SK-N-DZ (cell line): ENCODE measurements at regions not wholly inside any gene's neighbourhood (a gene's known extent, or its start where the extent isn't known, plus 50 kb on each side); places are given as distances from the start of the nearest gene placed in this dataset.
"Not testable (repeated sequence)": the region's sequence is repeated elsewhere in the genome, so short reads cannot be mapped to it uniquely, and the experiment has no call there.

ENCODE experiments used
- DNase-seq: peaks from one replicate; pipeline ENCODE4 v3.0.0-alpha.2; 2015; ENCODE audit warnings: low spot score

DNA sequence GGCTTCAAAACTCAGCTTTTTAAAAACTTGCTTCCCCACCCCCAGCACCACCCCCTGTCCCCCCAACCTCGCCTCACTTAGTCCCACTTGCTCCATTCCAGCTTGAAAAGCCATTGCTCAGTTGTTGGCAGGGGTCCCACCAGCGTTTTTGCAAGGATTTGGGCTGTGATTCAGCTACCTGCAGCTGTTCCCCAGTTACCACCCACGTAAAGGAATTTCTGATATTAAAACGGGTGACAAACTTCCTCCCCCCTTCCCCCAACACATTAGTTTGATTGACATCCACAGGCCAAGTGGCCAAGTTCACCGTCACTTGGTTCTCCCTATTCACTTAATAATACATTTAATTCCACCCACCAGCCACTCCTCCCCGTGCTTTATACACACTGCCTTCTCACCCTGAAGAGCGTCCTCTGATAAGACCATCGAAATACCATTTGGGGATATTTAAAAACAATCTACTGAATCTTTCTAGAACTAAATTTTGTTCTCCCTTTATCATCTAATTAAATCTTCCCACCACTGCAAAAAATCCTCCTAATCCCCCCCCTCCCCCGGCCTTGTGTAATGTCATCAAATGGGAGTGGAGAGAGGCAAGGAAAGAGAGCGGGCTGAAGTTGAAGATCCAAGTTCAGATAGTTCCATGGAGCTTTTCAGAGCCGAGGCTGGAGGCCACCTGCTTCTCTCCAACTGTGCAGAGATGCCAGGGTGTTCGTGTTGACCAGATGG is 55.1 kb downstream of the SOX9 start:
- DNase-seq, result peak; percentile 16

DNA sequence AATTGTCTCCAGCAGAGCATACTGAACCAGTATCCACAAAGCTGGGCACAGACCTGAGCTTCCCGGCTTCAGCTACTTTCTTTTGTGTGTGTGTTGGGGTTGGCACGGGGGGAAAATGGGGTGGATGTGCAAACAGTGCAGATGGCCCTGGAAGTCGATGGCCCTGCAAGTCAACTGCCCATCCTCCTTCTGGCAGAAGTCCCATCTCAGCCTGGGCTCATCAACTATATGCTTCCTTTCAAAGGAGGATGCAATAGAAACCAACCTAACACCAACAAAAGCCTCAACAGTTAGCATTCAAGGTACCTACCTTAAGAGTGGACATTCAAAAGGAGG is 55.7 kb downstream of the SOX9 start:
- DNase-seq, result no peak

DNA sequence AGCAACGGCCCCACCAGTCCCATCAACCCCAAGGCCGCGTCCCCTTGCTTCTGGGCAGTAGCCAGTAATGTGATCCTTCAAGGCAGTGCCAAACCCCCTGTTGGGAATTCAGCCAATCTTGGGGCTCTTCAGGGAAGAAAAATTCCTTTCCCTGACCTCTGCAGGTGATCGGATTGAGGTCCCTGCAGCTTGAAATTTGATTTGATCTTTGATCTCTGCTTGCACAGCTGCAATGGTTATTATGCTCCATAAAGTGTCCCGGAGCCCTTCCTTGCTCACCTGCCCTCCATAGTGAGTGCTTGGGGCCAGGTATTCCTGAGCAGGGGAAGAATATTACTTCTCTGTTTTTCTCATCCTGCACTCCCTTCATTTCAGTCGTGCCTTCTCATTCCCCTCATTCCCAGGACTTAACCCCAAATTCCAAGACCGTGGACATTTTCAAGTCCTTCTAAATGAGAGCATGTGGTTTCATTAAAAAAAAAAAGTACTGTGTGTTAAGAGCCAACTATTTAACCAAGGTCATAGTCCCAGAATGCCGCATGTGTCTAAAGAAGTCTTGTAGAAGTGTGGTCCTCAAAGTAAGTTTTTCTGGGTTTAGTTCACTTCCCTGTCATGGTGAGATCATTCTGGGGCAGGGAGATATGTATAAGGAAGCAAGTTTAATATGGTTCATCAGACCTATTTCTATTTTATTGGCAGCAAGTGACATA is 56.3 kb downstream of the SOX9 start:
- DNase-seq, result no peak

GRCh38 chr17:72177738-72178137 is 56.9 kb downstream of the SOX9 start:
- DNase-seq, result no peak

GRCh38 chr17:72182371-72182873 is 61.6 kb downstream of the SOX9 start:
- DNase-seq, result no peak

- no peak for DNase-seq
These were observed 62.4 kb downstream of the SOX9 start for GRCh38 chr17:72183194-72183685.

GRCh38 chr17:72184805-72185204 is 64.0 kb downstream of the SOX9 start:
- DNase-seq, result no peak

DNA sequence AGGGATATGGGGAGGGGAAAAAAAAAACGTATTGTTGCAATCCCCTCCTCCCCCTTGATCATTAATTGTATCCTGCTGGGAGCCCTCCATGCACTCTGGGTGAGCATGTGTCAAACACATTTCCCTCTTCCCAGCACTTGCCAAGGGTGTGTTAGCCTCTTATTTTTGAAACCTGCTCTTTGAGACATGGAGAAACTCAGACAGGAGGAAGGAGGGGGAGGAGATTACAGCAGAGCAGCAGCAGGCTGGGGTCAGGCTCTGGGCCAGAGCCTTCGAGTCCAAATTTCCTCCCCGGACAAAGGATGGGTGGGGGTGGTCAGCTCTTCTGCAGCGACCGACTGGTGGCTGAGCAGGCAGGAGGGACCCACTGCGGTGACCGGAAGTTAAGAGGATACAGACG is 64.7 kb downstream of the SOX9 start:
- no peak for DNase-seq

DNA sequence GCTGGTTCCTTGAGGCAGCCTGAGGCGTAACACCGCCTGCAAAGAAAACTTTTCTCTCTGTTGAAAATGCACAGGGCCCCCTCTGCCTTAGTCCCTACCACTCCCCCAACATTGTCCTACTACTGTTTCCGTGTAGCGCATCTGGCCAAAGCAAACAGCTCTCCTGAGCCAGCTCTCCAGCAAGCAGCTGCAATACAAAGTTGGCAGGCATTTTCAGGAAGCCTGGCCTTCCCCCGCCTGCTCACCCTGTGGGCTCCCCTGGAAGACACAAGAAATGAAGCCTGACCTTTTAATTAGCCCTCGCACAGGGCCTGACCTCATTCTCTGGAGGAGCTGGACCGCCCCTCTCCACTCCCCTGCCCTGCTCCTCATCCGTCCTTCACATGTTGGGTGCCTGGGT is 66.7 kb downstream of the SOX9 start:
- DNase-seq, result no peak

DNA sequence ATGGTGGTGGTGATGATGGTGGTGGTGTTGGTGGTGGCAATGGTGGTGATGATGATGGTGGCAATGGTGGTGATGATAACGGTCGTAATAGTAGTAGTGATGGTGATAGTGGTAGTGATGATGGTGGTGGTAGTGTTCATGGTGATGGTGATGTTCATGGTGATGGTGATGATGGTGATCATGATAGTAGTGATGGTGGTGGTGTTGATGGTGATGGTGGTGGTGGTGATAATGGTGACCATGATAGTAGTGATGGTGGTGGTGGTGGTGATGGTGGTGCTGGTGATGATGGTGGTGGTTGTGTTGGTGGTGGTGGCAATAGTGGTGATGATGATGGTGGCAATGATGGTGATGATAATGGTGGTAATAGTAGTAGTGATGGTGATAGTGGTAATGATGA is 68.0 kb downstream of the SOX9 start:
- DNase-seq, result no peak

DNA sequence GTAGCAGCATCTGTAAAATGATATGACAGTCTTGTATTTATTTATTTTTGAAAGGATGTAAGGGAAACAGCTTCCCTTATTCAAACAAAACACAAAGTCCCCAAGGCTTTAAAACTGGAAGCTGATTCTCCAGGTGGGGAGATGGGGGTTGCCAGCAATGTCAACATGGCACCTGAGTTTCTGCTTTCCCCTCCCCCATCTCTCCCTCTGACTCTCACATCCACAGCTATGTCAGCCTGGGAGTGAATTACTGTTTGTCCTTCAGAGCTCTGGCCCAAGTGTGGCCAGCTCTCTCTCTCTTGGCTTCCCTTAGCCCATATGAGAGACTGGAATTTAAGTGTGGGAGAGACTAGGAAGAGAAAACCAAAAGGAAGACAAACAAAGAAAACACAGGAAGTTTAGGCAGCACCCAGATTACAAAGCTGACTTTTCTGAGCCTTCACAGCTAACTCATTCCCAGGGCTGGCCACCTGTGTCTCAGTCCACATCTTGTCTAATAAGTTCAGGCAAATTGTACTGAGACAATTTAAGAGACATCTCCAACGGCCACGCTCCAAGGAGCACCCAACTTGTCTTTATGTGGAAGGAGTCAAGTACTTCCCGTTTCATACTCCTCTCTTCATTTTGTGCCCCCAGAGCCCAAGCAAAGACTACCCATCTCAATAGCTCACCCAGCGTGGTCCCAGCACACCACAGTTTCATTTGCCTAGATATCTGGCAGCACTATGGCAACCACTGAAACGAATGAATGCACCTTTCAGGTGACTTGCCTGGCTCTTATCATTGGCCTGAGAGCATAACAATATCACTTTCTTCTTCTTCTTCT is 69.2 kb downstream of the SOX9 start:
- no peak for DNase-seq

GRCh38 chr17:72191356-72191755 is 70.5 kb downstream of the SOX9 start:
- no peak for DNase-seq

GRCh38 chr17:72191921-72192799 is 71.3 kb downstream of the SOX9 start:
- no peak for DNase-seq

GRCh38 chr17:72192800-72193192 is 72.0 kb downstream of the SOX9 start:
- no peak for DNase-seq

DNA sequence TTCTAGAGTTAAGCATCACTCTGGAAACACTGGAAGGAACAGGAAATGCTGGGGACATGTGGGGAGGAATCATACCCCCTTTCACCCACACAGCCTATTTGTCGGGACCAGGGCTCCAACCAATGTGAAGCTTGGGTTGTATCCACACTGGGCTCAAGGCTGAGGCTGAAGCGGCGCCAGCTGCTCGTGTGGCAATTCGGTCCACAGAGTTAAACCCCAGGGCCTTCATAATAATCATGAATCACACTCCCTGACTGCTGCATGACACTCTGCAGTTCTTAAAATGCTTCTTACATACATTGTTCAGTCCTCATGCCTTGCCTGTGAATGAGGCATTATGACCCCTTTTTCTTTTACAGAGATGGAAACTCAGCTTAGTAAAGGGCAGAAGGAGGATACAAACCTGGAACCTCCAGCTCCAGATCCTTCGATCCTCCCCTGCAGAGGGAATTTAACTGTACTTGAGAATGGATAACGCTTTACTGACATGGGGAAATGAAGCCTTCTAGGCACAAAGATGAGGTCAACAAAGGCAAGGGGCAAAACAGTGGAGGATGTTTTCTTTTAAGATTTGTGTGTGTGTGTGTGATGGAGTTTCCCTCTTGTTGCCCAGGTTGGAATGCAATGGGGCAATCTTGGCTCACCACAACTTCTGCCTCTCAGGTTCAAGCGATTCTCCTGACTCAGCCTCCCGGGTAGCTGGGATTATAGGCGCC is 72.7 kb downstream of the SOX9 start:
- DNase-seq, result no peak

GRCh38 chr17:72194107-72194440 is 73.3 kb downstream of the SOX9 start:
- not testable (repeated sequence) for DNase-seq

DNA sequence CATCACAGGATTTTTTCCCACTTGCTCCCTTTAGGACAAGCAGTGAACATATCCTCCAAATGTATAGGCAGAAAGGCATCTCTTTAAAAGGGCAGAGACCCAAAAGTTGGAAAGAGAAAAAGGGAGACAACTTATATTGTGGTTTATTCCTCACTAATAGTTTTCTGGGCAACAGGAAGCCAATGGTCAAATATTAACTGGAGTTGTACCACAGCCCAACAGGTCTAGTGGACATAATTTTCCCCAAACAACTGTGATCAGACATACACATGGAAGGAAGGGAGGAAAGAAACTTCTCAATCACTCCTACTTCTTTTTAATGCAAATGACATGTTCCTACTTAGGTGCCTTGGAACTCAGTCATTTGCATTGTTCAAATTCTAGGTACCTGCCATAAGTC is 78.4 kb downstream of the SOX9 start:
- no peak for DNase-seq

DNA sequence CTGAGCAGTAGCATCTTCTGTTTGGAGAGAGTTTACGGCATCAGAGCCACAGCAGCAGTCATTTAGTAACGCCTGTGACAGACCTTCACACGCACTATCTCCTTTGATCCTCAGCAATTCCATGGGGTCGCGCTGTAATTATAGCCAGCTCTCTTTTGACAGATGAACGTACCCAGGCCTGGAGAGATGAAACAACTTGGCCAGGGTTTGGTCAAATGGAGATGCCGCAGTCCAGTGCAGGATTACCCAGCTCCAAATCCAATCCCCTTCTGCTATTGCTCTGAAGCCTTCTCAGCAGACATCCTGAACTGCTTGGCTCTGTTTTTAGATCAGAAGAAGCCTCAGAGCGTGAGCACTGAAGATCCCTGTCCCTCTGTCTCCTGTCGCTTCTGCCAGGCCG is 83.9 kb downstream of the SOX9 start:
- DNase-seq, result peak; percentile 26

DNA sequence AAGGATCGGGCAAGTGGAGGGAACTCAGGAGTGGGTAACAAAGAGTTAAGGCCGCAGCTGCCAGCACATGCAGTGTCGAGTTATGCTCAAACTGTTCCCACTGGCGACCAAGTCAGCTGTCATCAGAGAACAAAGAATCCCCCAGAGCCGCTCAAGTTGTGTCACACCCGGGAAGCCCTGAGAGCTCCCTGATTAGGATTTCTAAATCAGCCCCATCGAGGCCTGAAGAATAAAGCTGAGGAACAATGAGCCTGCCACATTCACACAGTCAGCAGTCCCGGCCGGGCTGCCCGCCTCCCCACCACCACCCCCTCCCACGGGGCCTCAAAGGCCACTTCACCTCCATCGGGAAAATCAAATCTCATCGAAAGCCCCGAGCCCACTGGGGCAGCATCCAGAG is 84.5 kb downstream of the SOX9 start:
- no peak for DNase-seq

- DNase-seq, result no peak
These were observed 85.0 kb downstream of the SOX9 start for GRCh38 chr17:72205822-72206221.

- DNase-seq, result peak; percentile 47
These were observed 85.6 kb downstream of the SOX9 start for GRCh38 chr17:72206376-72206775.
